ENCODE measurements at regions not wholly inside any gene's neighbourhood (a gene's known extent, or its start where the extent isn't known, plus 50 kb on each side); places are given as distances from the start of the nearest gene placed in this dataset.
"Not testable (repeated sequence)": the region's sequence is repeated elsewhere in the genome, so short reads cannot be mapped to it uniquely, and the experiment has no call there.

DNA sequence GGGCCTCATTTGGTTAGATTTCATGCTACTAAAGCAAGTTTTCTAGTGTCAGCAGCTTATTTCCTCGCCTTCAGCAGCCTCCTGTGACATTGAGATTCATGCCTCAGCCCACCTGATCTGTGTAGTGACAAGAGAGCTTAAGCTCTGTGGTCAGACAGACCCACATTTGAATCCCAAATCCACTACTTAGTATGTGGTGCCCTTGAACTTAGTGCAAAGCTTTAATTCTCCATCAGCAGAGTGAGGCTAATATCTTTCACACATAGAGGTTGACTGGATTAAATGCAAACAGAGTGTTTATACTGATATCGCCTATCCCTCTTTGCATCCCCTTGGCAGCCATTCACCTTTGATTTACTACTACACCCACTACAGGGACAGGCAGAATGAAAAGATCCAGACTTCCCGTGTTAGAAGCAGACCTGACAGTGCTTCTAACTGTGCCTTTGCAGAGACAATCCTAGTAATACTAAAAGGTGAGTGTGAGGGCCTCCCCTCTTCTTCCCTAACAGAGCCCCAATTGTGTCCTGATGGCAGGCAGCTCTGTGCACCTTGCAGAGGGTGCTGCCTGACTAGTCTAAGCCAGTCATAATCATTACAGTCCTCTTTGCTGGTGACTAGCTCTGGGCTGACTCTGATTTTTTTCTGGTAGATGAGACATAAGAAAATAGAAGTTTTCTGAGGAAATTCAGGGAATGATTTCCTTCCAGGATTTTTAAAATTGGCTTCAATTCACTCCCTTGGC is 264.0 kb downstream of the CTH start:
- no peak for DNase-seq

DNA sequence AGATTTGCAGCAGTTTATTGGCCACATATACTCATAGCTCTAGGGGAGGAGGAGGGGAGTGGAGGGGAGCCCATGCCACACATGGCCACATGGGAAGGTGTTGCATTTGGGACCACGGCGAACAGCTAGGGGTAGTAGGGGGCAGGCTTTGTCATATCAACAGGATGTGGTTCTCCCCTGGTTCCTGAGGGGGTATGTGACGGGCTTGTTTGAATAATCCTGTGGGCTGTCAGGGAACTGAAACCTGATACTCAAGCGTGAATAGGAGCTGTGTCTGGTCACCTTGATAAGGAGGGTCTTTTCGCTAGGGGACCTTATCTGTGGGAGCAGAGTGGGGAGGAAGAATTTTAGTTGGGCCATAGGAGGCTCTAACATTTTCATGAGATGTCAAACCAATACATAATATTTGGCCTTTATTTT is 264.7 kb downstream of the CTH start:
- DNase-seq, result no peak

- DNase-seq, result peak in 1 of 2 experiments; percentile 12
Observed at GRCh38 chr1:70685300-70686286, 274.5 kb downstream of the CTH start.

GRCh38 chr1:70688580-70688979 is 277.5 kb downstream of the CTH start:
- DNase-seq, result no peak

DNA sequence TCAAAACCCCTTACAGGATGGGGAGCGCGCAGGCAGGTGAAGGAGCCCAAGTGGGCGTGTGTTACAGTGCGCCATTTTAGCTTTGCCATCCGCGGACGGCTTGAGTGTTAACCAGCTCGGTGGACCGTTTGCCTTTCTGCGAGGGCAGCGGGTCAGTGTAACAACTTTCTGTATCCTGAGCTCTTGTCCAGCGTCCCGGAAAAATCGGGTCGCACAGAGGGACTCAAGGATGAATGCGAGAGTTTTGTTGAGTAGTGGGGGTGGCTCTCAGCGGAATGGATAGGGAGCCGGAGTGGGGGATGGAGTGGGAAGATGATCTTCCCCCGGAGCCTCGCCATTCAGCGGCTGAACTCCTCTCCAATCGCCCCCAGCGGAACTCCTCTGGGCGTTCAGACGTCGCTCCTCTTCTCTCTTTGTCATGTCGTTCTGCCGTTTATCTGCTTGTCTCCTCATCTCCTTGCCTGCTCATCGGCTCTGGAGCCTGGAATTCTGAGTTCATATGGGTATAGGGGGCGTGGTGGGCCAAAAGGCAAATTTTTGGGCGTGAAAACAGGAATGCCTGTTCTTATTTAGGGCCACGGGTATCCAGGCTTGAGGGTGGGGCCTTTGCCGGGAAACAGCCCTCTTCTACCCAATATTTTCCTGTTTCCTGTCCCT is 295.4 kb downstream of the CTH start:
- DNase-seq, result no peak

GRCh38 chr1:70707214-70707613 is 296.1 kb downstream of the CTH start:
- no peak for DNase-seq

GRCh38 chr1:70714149-70714548 is 303.1 kb downstream of the CTH start:
- DNase-seq, result no peak

DNA sequence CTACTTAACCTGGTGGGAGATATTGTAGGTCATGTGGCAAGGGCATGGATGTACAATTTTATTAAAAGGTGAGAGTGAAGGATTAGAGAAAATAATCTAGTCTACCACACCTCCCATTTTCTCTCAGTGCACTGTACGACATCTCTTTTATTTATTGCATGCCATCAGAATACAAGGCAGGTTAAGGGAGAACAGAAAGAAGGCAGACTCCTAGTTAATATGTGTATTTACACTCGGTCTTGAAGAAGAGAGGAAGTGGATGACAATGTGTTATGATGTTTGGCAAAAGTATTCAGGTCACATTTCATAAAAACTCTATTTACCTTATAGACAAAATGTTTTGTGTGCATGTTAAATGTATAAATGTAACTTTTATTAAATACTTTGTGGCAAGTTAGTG is 306.1 kb downstream of the CTH start:
- no peak for DNase-seq

GRCh38 chr1:70717656-70718055 is 306.6 kb downstream of the CTH start:
- no peak for DNase-seq

- DNase-seq, result no peak
Observed at GRCh38 chr1:70718086-70718630, 307.1 kb downstream of the CTH start.

DNA sequence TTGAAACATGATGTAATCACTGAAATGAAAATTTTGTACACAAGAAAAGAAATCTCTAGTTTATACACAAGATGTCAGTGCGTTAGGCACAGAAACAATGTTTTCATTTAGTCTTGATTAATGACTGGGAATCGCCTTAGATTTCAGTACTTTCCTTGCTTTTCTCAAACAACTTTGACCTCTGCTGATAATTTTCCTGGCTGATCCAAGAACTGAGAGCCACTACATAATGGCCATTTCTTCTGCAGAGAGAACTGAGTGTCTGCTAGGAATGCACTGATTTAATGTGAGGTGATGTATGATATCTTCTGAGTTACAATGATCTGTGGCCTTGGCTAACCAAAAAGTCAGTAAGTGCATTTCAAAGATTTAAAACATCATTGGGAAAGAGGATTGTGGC is 308.1 kb downstream of the CTH start:
- no peak for DNase-seq

DNA sequence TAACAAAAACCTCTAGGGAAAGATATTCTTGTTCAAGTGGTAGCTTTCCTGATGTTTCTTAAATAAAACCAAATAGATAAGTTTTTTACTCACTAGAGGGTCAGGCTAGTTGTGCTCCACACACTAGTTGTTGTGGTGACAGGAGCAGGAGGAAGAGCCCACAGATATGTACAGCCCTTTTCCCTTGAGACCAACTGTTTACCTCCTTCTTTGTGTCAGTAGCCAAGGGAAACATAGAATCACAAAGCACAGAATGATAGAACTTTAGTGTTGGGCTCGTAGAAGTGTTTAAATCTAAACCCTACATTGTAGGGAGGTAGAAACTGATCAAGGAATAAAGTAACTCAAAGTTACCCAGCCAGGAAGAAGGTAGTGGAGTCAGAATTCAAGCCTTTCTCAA is 309.0 kb downstream of the CTH start:
- DNase-seq, result no peak

- DNase-seq, result no peak
Observed at GRCh38 chr1:70720521-70720920, 309.5 kb downstream of the CTH start.

- DNase-seq, result no peak
Observed at GRCh38 chr1:70727886-70728489, 316.9 kb downstream of the CTH start.

DNA sequence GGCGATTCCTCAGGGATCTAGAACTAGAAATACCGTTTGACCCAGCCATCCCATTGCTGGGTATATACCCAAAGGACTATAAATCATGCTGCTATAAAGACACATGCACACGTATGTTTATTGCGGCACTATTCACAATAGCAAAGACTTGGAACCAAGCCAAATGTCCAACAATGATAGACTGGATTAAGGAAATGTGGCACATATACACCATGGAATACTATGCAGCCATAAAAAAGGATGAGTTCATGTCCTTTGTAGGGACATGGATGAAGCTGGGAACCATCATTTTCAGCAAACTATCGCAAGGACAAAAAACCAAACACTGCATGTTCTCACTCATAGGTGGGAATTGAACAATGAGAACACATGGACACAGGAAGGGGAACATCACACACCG is 311.1 kb downstream of the PTGER3 start:
- not testable (repeated sequence) for DNase-seq

DNA sequence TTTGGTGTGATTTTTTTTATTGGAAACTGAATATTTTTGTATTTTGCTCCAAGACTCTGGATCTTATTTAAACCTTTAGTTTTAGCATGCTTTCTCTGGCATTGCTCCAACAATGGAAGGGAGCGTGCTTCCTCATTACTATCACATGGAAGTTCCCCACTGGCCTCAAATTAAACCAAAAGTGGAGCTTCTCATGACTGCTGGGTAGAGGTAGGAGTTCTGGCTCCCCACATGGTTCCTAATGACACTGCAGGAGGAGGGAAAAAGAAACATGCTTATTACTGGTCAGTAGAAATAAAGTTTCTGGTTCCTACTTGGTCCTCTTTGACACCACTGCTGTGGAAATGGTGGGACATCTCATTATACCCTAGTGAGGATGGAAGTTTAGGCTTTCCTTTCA is 310.5 kb downstream of the PTGER3 start:
- no peak for DNase-seq

- no peak for DNase-seq
Observed at GRCh38 chr1:70738624-70739023, 309.0 kb downstream of the PTGER3 start.

DNA sequence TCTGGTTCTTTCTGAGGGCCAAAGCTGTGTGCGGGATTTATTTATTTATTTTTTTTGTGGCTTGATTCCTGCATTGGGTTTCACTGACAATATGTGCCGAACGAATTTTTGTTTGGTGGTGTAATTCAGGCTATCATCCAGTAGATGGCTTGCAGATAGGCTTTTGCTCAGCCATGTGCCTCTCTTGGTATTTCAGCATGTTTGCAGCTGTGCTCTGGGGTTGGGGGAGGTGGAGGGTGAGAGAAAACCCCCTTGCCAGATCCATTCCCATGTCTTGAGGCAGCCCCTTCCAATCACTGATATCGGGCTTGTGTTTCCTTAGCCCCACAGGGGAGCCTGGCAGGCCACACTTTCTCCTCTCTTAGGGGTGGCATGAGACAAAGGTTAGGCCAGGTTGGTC is 302.4 kb downstream of the PTGER3 start:
- DNase-seq, result peak in 1 of 2 experiments; percentile 2

DNA sequence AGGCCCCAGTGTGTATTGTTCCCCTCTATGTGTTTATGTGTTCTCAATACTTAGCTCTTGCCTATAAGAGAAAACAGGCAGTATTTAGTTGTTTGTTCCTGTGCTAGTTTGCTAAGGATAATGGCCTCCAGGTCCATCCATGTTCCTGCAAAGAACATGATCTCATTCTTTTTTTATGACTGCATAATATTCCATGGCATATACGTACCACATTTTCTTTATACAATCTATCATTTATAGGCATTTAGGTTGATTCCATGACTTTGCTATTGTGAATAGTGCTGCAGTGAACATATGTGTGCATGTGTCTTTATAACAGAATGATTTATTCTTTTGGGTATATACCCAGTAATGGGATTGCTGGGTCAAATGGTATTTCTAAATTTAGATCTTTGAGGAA is 301.6 kb downstream of the PTGER3 start:
- DNase-seq, result not testable (repeated sequence)

GRCh38 chr1:70747123-70747522 is 300.5 kb downstream of the PTGER3 start:
- not testable (repeated sequence) for DNase-seq

DNA sequence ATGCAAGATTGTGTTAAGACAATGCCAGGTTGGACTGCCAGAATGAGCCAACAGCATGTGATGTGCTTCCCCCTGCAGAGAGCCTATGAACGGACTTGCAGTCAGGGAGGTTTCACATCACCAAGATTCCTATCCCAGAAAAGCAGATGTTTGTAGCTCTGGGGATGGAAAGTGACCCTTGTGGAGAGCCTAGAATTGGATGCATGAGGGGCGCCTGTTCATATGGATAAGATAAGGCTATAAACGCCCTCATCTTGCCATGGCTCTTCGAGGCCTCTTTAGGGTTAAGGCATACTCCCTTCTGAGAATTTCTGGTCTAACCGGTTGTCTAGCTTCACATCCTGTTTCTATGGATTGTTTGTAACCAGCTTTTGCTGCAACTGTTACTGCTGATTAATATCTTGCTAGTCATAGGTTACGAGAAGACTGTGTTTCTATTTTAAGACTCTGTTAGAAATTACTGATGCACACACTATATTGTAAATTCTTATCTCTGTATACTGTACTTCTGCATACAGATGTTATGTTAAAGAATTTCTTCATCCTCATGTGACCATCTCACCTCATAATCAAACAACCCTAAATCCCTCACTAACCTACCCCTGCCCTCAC is 295.8 kb downstream of the PTGER3 start:
- DNase-seq, result not testable (repeated sequence)

DNA sequence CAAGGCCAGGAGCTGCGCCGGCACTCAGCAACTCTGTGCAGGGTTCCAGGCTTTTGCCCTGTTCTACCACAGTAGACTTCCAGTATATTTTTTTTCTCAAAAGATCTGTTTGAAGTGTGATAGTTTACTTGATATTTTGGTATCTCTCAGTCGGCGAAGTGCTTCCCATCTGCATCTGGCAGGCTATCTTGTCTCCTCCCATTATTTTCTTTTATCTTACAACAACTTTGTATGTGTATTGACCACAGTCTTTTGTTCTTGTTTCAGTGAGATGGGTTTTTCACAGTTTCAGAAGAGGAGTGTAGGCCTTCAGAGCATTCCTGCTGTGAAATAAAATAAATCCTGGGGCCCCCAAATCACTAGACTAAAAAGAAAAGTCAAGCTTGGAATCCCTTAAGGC is 292.9 kb downstream of the PTGER3 start:
- DNase-seq, result no peak

Measured in SW 1271 (cell line).